Stomach (tissue), 4 donors: ENCODE measurements at regions not wholly inside any gene's neighbourhood (a gene's known extent, or its start where the extent isn't known, plus 50 kb on each side); places are given as distances from the start of the nearest gene placed in this dataset.

Experiments
- POLR2A ChIP-seq, 4 donors: fragments of 450-650 bp; IDR thresholded peaks; one replicate each; pipeline ENCODE4 v1.6.1; 2016; ENCODE audit warnings: antibody characterized with exemption in 4 of 4, control low read depth in 2 of 4, mild to moderate bottlenecking in 1 of 4, moderate library complexity in 1 of 4
- POLR2AphosphoS5 ChIP-seq, 3 donors: sonication (generic); formaldehyde crosslinking; IDR thresholded peaks; one replicate each; pipeline ENCODE4 v1.6.1; 2016; ENCODE audit warnings: antibody characterized with exemption in 3 of 3

GRCh38 chr1:87240661-87241285 lies 87.9 kb upstream of the LMO4 start:
- TF ChIP-seq POLR2A (IDR thresholded peaks at IDR 0.05) (no peak), POLR2AphosphoS5 (IDR thresholded peaks at IDR 0.05) (no peak)
